Mesenchymal stem cell (in vitro differentiated cells and primary cell): ENCODE measurements at regions not wholly inside any gene's neighbourhood (a gene's known extent, or its start where the extent isn't known, plus 50 kb on each side); places are given as distances from the start of the nearest gene placed in this dataset.
A peak's percentile ranks its signal among the peaks of the same experiment; 100 is the strongest.

Experiments used
- DNase-seq: peaks from one replicate; pipeline ENCODE4 v3.0.0-alpha.2; 2013
- H2AFZ ChIP-seq: one replicate; pipeline ENCODE4 v1.6.1; 2013; ENCODE audit warnings: low read depth, mild to moderate bottlenecking, control low read depth, inconsistent platforms, low read length, moderate library complexity
- H2AK5ac ChIP-seq: 2 replicates; pipeline ENCODE4 v1.6.1; 2013; ENCODE audit warnings: low read length, moderate library complexity, mild to moderate bottlenecking, inconsistent platforms; ENCODE audit not compliant: severe bottlenecking
- H2BK120ac ChIP-seq: one replicate; pipeline ENCODE4 v1.6.1; 2013; ENCODE audit warnings: low read depth, mild to moderate bottlenecking, inconsistent platforms, low read length, moderate library complexity
- H2BK12ac ChIP-seq, 2 experiments: one replicate each; pipeline ENCODE4 v1.6.1; 2013; ENCODE audit warnings: inconsistent platforms in 2 of 2, low read length in 2 of 2, mild to moderate bottlenecking in 2 of 2, moderate library complexity in 2 of 2, control low read depth in 1 of 2
- H2BK15ac ChIP-seq: one replicate; pipeline ENCODE4 v1.6.1; 2013; ENCODE audit warnings: mild to moderate bottlenecking, low read depth, inconsistent platforms; ENCODE audit not compliant: poor library complexity, severe bottlenecking
- H2BK5ac ChIP-seq: 2 replicates; pipeline ENCODE4 v1.6.1; 2013; ENCODE audit warnings: low read depth, mild to moderate bottlenecking, low read length, control low read depth, inconsistent platforms; ENCODE audit not compliant: poor library complexity, severe bottlenecking
- H3K14ac ChIP-seq, 2 experiments: one replicate each; pipeline ENCODE4 v1.6.1; 2013; ENCODE audit warnings: inconsistent platforms in 2 of 2, low read length in 2 of 2, control low read depth in 1 of 2, mild to moderate bottlenecking in 1 of 2, moderate library complexity in 1 of 2
- H3K18ac ChIP-seq, 2 experiments: one replicate each; pipeline ENCODE4 v1.6.1; 2013; ENCODE audit warnings: inconsistent platforms in 2 of 2, low read length in 2 of 2, control low read depth in 1 of 2, low read depth in 1 of 2, mild to moderate bottlenecking in 1 of 2
- H3K23ac ChIP-seq, 2 experiments: one replicate each; pipeline ENCODE4 v1.6.1; 2013; ENCODE audit warnings: inconsistent platforms in 2 of 2, low read length in 2 of 2, mild to moderate bottlenecking in 2 of 2, moderate library complexity in 2 of 2, control low read depth in 1 of 2
- H3K27ac ChIP-seq: 2 replicates; pipeline ENCODE4 v1.5.1; 2013; ENCODE audit warnings: mild to moderate bottlenecking, moderate library complexity, low read length, control low read depth, inconsistent platforms; ENCODE audit not compliant: poor library complexity, severe bottlenecking
- H3K27me3 ChIP-seq, 2 experiments: 2 replicates each; pipeline versions ENCODE4 v1.6.1 to v1.7.0; 2013; ENCODE audit warnings: low read length in 2 of 2, mild to moderate bottlenecking in 2 of 2, moderate library complexity in 2 of 2, control low read depth in 1 of 2, inconsistent platforms in 1 of 2; ENCODE audit not compliant: control insufficient read depth in 1 of 2, insufficient read depth in 1 of 2
- H3K36me3 ChIP-seq, 2 experiments: 2 replicates each; pipeline versions ENCODE4 v1.6.1 to v1.7.0; 2013; ENCODE audit warnings: low read length in 2 of 2, control low read depth in 1 of 2, inconsistent platforms in 1 of 2, low read depth in 1 of 2, mild to moderate bottlenecking in 1 of 2; ENCODE audit not compliant: insufficient read depth in 2 of 2, control insufficient read depth in 1 of 2
- H3K4ac ChIP-seq, 2 experiments: one replicate each; pipeline ENCODE4 v1.6.1; 2013; ENCODE audit warnings: inconsistent platforms in 2 of 2, low read length in 2 of 2, mild to moderate bottlenecking in 2 of 2, moderate library complexity in 2 of 2, control low read depth in 1 of 2, low read depth in 1 of 2
- H3K4me1 ChIP-seq: 2 replicates; pipeline ENCODE4 v1.6.1; 2013; ENCODE audit warnings: low read depth, low read length, control low read depth; ENCODE audit not compliant: control insufficient read depth, insufficient read depth
- H3K4me2 ChIP-seq: 2 replicates; pipeline ENCODE4 v1.6.1; 2013; ENCODE audit warnings: low read length, mild to moderate bottlenecking, inconsistent platforms; ENCODE audit not compliant: poor library complexity, severe bottlenecking
- H3K4me3 ChIP-seq, 2 experiments: 2 replicates each; pipeline versions ENCODE4 v1.5.1 to v1.7.0; 2013; ENCODE audit warnings: low read length in 2 of 2, mild to moderate bottlenecking in 2 of 2, control low read depth in 1 of 2, low read depth in 1 of 2; ENCODE audit not compliant: insufficient read depth in 1 of 2
- H3K79me1 ChIP-seq: replicated peaks from 2 replicates; pipeline ENCODE4 v1.6.1; 2013; ENCODE audit warnings: mild to moderate bottlenecking, control low read depth, low read length, inconsistent platforms; ENCODE audit not compliant: poor library complexity, severe bottlenecking
- H3K9ac ChIP-seq: 2 replicates; pipeline ENCODE4 v1.7.0; 2013; ENCODE audit warnings: mild to moderate bottlenecking, low read length, moderate library complexity
- H3K9me3 ChIP-seq: 2 replicates; pipeline ENCODE4 v1.7.0; 2013; ENCODE audit warnings: mild to moderate bottlenecking, low read length; ENCODE audit not compliant: control insufficient read depth
- H4K8ac ChIP-seq: one replicate; pipeline ENCODE4 v1.6.1; 2013; ENCODE audit warnings: inconsistent platforms, mild to moderate bottlenecking, low read length, moderate library complexity
- H4K91ac ChIP-seq: one replicate; pipeline ENCODE4 v1.6.1; 2013; ENCODE audit warnings: mild to moderate bottlenecking, low read length, inconsistent platforms
- WGBS: methylation state at CpG from one replicate; pipeline ENCODE4 v1.1.7; 2013; ENCODE audit warnings: mixed read lengths; 5-methylcytosine and 5-hydroxymethylcytosine counted together

- Histone ChIP-seq H3K27me3 (no peaks in the 10 kb centered on the region), H3K27ac (no peak overlapping the region), H3K18ac (no peak overlapping the region), H2BK5ac (no peak overlapping the region), H2BK15ac (no peak overlapping the region), H3K14ac (no peak overlapping the region), H3K4me3 (no peak overlapping the region), H4K91ac (no peak overlapping the region), H3K23ac (no peak overlapping the region), H3K4me1 (no peaks in the 10 kb centered on the region), H3K36me3 (no peaks in the 10 kb centered on the region), H2AFZ (no peak overlapping the region), H4K8ac (no peak overlapping the region), H3K9ac (peak overlapping the region; percentile 26), H3K79me1 (no peaks in the 10 kb centered on the region), H2AK5ac (no peak overlapping the region), H3K9me3 (peaks cover 7% of the 10 kb centered on the region), H3K4ac (no peak overlapping the region), H3K4me2 (no peak overlapping the region), H2BK12ac (no peak overlapping the region), H2BK120ac (no peak overlapping the region)
- DNase-seq = peak; percentile 45
- 75% methylated on average over 2 of the region's 2 CpGs for WGBS
Measured at GRCh38 chr15:39461536-39462130, 119.2 kb upstream of the THBS1 start.

GRCh38 chr15:39462691-39463090, 118.2 kb upstream of the THBS1 start:
- peak overlapping the region; percentile 8 for H4K91ac ChIP-seq
- H2AK5ac ChIP-seq = no peak overlapping the region
- H3K27ac ChIP-seq = no peak overlapping the region
- no peak overlapping the region for H3K18ac ChIP-seq
- no peaks in the 10 kb centered on the region for H3K4me1 ChIP-seq
- no peak overlapping the region for H3K23ac ChIP-seq
- H3K4me3 ChIP-seq = no peak overlapping the region
- no peaks in the 10 kb centered on the region for H3K36me3 ChIP-seq
- H2AFZ ChIP-seq = no peak overlapping the region
- no peak overlapping the region for H3K14ac ChIP-seq
- H3K27me3 ChIP-seq = no peaks in the 10 kb centered on the region
- no peak overlapping the region for H2BK5ac ChIP-seq
- no peak overlapping the region for H2BK120ac ChIP-seq
- no peak overlapping the region for H3K4me2 ChIP-seq
- 100% methylated on average over 1 of the region's 1 CpG for WGBS
- peak overlapping the region; percentile 31 for H4K8ac ChIP-seq
- no peak overlapping the region for H2BK15ac ChIP-seq
- H3K4ac ChIP-seq = no peak overlapping the region
- peak; percentile 32 for DNase-seq
- peak overlapping the region in 1 of 2 experiments; percentile 77 for H2BK12ac ChIP-seq
- no peaks in the 10 kb centered on the region for H3K79me1 ChIP-seq
- H3K9me3 ChIP-seq = peaks cover 7% of the 10 kb centered on the region
- no peak overlapping the region for H3K9ac ChIP-seq

- Histone ChIP-seq H2BK15ac (no peak overlapping the region), H3K27me3 (no peaks in the 10 kb centered on the region), H3K4me2 (no peak overlapping the region), H3K79me1 (no peaks in the 10 kb centered on the region), H3K18ac (no peak overlapping the region), H2BK12ac (no peak overlapping the region), H2BK5ac (no peak overlapping the region), H3K36me3 (no peaks in the 10 kb centered on the region), H3K4me1 (no peaks in the 10 kb centered on the region), H2AFZ (no peak overlapping the region), H3K4ac (no peak overlapping the region), H3K23ac (no peak overlapping the region), H2BK120ac (no peak overlapping the region), H3K14ac (no peak overlapping the region), H3K9ac (peak overlapping the region; percentile 43), H4K91ac (no peak overlapping the region), H4K8ac (no peak overlapping the region), H3K4me3 (no peak overlapping the region), H2AK5ac (no peak overlapping the region), H3K9me3 (peaks cover 7% of the 10 kb centered on the region), H3K27ac (no peak overlapping the region)
- WGBS = 93% methylated on average over 8 of the region's 8 CpGs
- no peak for DNase-seq
Measured at GRCh38 chr15:39465843-39466749, 114.8 kb upstream of the THBS1 start.

GRCh38 chr15:39466750-39467105, 114.2 kb upstream of the THBS1 start:
- no peak overlapping the region for H2BK12ac ChIP-seq
- H3K23ac ChIP-seq = no peak overlapping the region
- WGBS = 94% methylated on average over 5 of the region's 5 CpGs
- peaks cover 7% of the 10 kb centered on the region for H3K9me3 ChIP-seq
- H2BK5ac ChIP-seq = no peak overlapping the region
- H3K4ac ChIP-seq = no peak overlapping the region
- H3K27ac ChIP-seq = no peak overlapping the region
- H2BK15ac ChIP-seq = no peak overlapping the region
- no peaks in the 10 kb centered on the region for H3K36me3 ChIP-seq
- H4K8ac ChIP-seq = no peak overlapping the region
- no peak overlapping the region for H2AFZ ChIP-seq
- no peak overlapping the region for H3K4me3 ChIP-seq
- peak overlapping the region; percentile 43 for H3K9ac ChIP-seq
- H2AK5ac ChIP-seq = no peak overlapping the region
- DNase-seq = no peak
- H3K14ac ChIP-seq = no peak overlapping the region
- no peak overlapping the region for H3K18ac ChIP-seq
- H3K4me1 ChIP-seq = no peaks in the 10 kb centered on the region
- no peaks in the 10 kb centered on the region for H3K27me3 ChIP-seq
- H2BK120ac ChIP-seq = no peak overlapping the region
- H3K4me2 ChIP-seq = no peak overlapping the region
- no peak overlapping the region for H4K91ac ChIP-seq
- H3K79me1 ChIP-seq = no peaks in the 10 kb centered on the region
